AG04450 (cell line): ENCODE measurements at regions not wholly inside any gene's neighbourhood (a gene's known extent, or its start where the extent isn't known, plus 50 kb on each side); places are given as distances from the start of the nearest gene placed in this dataset.

Source experiments
- CTCF ChIA-PET: fragments of 300-600, 350-600 bp; formaldehyde crosslinking; extraction: SDS; loops from one replicate; lab custom pipeline; 2022; ENCODE audit warnings: antibody characterized with exemption, inconsistent platforms; lab: Charles Lee
- POLR2A ChIA-PET: fragments of 350-600 bp; formaldehyde crosslinking; extraction: SDS; loops from one replicate; lab custom pipeline; 2021; ENCODE audit warnings: antibody characterized with exemption, inconsistent platforms; lab: Yijun Ruan, JAX
- DNase-seq: peaks from one replicate; pipeline ENCODE4 v3.0.0-alpha.2; 2011; ENCODE audit warnings: low read depth, low spot score
- H3K27ac ChIP-seq: one replicate; pipeline ENCODE4 v1.5.1; 2012; ENCODE audit warnings: low read depth, low read length, control low read depth
- H3K27me3 ChIP-seq: one replicate; pipeline ENCODE4 v1.6.0; 2012; ENCODE audit warnings: low read length; ENCODE audit not compliant: control insufficient read depth, insufficient read depth
- H3K4me3 ChIP-seq: 2 replicates; pipeline ENCODE4 v1.5.1; 2011; ENCODE audit warnings: mild to moderate bottlenecking, low read depth, low read length, control low read depth
- H3K9me3 ChIP-seq: 2 replicates; pipeline ENCODE4 v1.5.1; 2012; ENCODE audit warnings: low read length; ENCODE audit not compliant: control insufficient read depth, insufficient read depth
- CTCF ChIP-seq: IDR thresholded peaks from 2 replicates; pipeline ENCODE4 v1.5.1; 2011; ENCODE audit warnings: low read depth, low read length, control low read depth, inconsistent platforms

- ChIA-PET CTCF (no interaction called here), POLR2A (no interaction called here)
- Histone ChIP-seq H3K4me3 (no peak overlapping the region), H3K27ac (no peak overlapping the region), H3K27me3 (no peaks in the 10 kb centered on the region), H3K9me3 (no peaks in the 10 kb centered on the region)
- DNase-seq: no peak
- no peak for TF ChIP-seq CTCF
Measured at GRCh38 chr6:71049198-71049770, 92.4 kb upstream of the B3GAT2 start.

- no peak overlapping the region for H3K27ac ChIP-seq
- ChIA-PET CTCF (interaction anchor here (0.6 kb wide), 1 partner anchor 9 kb away, joined by 7 read pairs; no protein-coding TSS in a partner anchor), POLR2A (no interaction called here)
Measured at GRCh38 chr6:71053475-71053874, 96.6 kb upstream of the B3GAT2 start.

GRCh38 chr6:71056656-71057055, 99.8 kb upstream of the B3GAT2 start:
- Histone ChIP-seq H3K27ac (no peak overlapping the region), H3K4me3 (no peak overlapping the region), H3K9me3 (no peaks in the 10 kb centered on the region), H3K27me3 (no peaks in the 10 kb centered on the region)
- ChIA-PET CTCF (interaction anchor here (1.3 kb wide), 1 partner anchor 101 kb away, joined by 3 read pairs; no protein-coding TSS in a partner anchor), POLR2A (no interaction called here)
- DNase-seq: no peak
- no peak for TF ChIP-seq CTCF

More at GRCh38 chr6:71053475-71053874, 96.6 kb upstream of the B3GAT2 start:
- no peak for DNase-seq
- H3K9me3 ChIP-seq: no peaks in the 10 kb centered on the region
- TF ChIP-seq CTCF: no peak
- H3K27me3 ChIP-seq: no peaks in the 10 kb centered on the region
- H3K4me3 ChIP-seq: no peak overlapping the region

- no peak overlapping the region for H3K4me3 ChIP-seq
- H3K27me3 ChIP-seq: peaks cover 4% of the 10 kb centered on the region
- CTCF ChIA-PET: no interaction called here
- DNase-seq: no peak
- no peaks in the 10 kb centered on the region for H3K9me3 ChIP-seq
- no peak overlapping the region for H3K27ac ChIP-seq
- TF ChIP-seq CTCF: no peak
- POLR2A ChIA-PET: no interaction called here
Measured at GRCh38 chr6:71066153-71066552, 109.3 kb upstream of the B3GAT2 start.

- H3K27me3 ChIP-seq: peaks cover 4% of the 10 kb centered on the region
- TF ChIP-seq CTCF: no peak
- H3K9me3 ChIP-seq: no peaks in the 10 kb centered on the region
- no peak overlapping the region for H3K4me3 ChIP-seq
- CTCF ChIA-PET: no interaction called here
- POLR2A ChIA-PET: no interaction called here
- no peak overlapping the region for H3K27ac ChIP-seq
- DNase-seq: no peak
Measured at GRCh38 chr6:71067816-71068215, 111.0 kb upstream of the B3GAT2 start.
